ENCODE measurements at regions not wholly inside any gene's neighbourhood (a gene's known extent, or its start where the extent isn't known, plus 50 kb on each side); places are given as distances from the start of the nearest gene placed in this dataset.

DNA sequence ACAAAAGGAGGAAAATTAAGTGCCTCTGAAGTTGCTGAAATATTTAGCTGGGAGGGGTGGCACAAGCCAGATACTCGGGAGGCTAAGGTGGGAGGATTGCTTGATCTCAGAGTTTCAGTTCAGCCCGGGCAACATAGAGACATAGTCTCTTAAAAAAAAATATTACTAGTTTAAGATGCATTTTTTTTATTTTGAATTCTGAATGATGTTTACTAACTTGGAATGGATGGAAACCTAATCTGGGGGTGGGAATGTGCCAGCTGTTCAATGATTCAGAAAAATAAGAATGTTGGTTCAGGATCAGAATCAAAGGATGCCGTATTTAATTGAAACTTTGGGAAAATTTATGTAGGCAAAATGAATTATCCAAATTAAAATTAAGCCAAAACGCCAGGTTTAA is 167.2 kb upstream of the ANK2 start:
- TF ChIP-seq MCM3 (IDR thresholded peaks at IDR 0.05) (no peak), MTA2 (IDR thresholded peaks at IDR 0.05; ENCODE audit: low read depth) (no peak), NCOA2 (IDR thresholded peaks at IDR 0.05; ENCODE audit: partially characterized antibody in 2 of 2) (no peak), SOX6 (IDR thresholded peaks at IDR 0.05) (no peak), BHLHE40 (IDR thresholded peaks at IDR 0.05; ENCODE audit: low read length) (no peak), POLR2AphosphoS5 (IDR thresholded peaks at IDR 0.05; ENCODE audit: control insufficient read depth, insufficient read depth, low read depth, low read length) (no peak)
- TF ChIP-seq, protein P1, sequence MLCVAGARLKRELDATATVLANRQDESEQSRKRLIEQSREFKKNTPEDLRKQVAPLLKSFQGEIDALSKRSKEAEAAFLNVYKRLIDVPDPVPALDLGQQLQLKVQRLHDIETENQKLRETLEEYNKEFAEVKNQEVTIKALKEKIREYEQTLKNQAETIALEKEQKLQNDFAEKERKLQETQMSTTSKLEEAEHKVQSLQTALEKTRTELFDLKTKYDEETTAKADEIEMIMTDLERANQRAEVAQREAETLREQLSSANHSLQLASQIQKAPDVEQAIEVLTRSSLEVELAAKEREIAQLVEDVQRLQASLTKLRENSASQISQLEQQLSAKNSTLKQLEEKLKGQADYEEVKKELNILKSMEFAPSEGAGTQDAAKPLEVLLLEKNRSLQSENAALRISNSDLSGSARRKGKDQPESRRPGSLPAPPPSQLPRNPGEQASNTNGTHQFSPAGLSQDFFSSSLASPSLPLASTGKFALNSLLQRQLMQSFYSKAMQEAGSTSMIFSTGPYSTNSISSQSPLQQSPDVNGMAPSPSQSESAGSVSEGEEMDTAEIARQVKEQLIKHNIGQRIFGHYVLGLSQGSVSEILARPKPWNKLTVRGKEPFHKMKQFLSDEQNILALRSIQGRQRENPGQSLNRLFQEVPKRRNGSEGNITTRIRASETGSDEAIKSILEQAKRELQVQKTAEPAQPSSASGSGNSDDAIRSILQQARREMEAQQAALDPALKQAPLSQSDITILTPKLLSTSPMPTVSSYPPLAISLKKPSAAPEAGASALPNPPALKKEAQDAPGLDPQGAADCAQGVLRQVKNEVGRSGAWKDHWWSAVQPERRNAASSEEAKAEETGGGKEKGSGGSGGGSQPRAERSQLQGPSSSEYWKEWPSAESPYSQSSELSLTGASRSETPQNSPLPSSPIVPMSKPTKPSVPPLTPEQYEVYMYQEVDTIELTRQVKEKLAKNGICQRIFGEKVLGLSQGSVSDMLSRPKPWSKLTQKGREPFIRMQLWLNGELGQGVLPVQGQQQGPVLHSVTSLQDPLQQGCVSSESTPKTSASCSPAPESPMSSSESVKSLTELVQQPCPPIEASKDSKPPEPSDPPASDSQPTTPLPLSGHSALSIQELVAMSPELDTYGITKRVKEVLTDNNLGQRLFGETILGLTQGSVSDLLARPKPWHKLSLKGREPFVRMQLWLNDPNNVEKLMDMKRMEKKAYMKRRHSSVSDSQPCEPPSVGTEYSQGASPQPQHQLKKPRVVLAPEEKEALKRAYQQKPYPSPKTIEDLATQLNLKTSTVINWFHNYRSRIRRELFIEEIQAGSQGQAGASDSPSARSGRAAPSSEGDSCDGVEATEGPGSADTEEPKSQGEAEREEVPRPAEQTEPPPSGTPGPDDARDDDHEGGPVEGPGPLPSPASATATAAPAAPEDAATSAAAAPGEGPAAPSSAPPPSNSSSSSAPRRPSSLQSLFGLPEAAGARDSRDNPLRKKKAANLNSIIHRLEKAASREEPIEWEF (CRISPR knock-in tag; IDR thresholded peaks at IDR 0.05): no peak
- TF ChIP-seq, protein P2, sequence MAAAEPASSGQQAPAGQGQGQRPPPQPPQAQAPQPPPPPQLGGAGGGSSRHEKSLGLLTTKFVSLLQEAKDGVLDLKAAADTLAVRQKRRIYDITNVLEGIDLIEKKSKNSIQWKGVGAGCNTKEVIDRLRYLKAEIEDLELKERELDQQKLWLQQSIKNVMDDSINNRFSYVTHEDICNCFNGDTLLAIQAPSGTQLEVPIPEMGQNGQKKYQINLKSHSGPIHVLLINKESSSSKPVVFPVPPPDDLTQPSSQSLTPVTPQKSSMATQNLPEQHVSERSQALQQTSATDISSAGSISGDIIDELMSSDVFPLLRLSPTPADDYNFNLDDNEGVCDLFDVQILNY (CRISPR knock-in tag; IDR thresholded peaks at IDR 0.05): no peak
- TF ChIP-seq, protein P3, sequence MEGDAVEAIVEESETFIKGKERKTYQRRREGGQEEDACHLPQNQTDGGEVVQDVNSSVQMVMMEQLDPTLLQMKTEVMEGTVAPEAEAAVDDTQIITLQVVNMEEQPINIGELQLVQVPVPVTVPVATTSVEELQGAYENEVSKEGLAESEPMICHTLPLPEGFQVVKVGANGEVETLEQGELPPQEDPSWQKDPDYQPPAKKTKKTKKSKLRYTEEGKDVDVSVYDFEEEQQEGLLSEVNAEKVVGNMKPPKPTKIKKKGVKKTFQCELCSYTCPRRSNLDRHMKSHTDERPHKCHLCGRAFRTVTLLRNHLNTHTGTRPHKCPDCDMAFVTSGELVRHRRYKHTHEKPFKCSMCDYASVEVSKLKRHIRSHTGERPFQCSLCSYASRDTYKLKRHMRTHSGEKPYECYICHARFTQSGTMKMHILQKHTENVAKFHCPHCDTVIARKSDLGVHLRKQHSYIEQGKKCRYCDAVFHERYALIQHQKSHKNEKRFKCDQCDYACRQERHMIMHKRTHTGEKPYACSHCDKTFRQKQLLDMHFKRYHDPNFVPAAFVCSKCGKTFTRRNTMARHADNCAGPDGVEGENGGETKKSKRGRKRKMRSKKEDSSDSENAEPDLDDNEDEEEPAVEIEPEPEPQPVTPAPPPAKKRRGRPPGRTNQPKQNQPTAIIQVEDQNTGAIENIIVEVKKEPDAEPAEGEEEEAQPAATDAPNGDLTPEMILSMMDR (IDR thresholded peaks at IDR 0.05 in 2 of 3, conservative IDR thresholded peaks at IDR 0.05 in 1 of 3; ENCODE audit: insufficient read depth in 2 of 3, low read depth in 1 of 3, low read length in 3 of 3): no peak
- TF ChIP-seq, protein P4, sequence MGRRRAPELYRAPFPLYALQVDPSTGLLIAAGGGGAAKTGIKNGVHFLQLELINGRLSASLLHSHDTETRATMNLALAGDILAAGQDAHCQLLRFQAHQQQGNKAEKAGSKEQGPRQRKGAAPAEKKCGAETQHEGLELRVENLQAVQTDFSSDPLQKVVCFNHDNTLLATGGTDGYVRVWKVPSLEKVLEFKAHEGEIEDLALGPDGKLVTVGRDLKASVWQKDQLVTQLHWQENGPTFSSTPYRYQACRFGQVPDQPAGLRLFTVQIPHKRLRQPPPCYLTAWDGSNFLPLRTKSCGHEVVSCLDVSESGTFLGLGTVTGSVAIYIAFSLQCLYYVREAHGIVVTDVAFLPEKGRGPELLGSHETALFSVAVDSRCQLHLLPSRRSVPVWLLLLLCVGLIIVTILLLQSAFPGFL (CRISPR knock-in tag; IDR thresholded peaks at IDR 0.05): no peak
